Activated T-helper 1 cell treated with anti-CD3 and anti-CD28 coated beads, Interleukin-12 subunit alpha, Interleukin-12 subunit beta, Interleukin-2, Interleukin-4 antibody, amounts not matched to agents 30 ng/mL and 10 ng/mL and 1 ng/mL, durations not matched to agents 14 hours and 24 hours and 36 hours (primary cell): ENCODE measurements at regions not wholly inside any gene's neighbourhood (a gene's known extent, or its start where the extent isn't known, plus 50 kb on each side); places are given as distances from the start of the nearest gene placed in this dataset.

Experiments used
- DNase-seq: peaks from one replicate; pipeline ENCODE4 v3.0.0; 2021; ENCODE audit warnings: low spot score
- H3K27ac Mint-ChIP-seq: one replicate; pipeline ENCODE4 v1.8.0; 2021; ENCODE audit warnings: mild to moderate bottlenecking, mixed read lengths
- H3K27me3 Mint-ChIP-seq: one replicate; pipeline ENCODE4 v1.8.0; 2022; ENCODE audit warnings: mild to moderate bottlenecking, moderate library complexity, mixed read lengths; ENCODE audit not compliant: insufficient read depth
- H3K36me3 Mint-ChIP-seq: one replicate; pipeline ENCODE4 v1.8.0; 2021; ENCODE audit warnings: low read depth, mixed read lengths
- H3K4me1 Mint-ChIP-seq: one replicate; pipeline ENCODE4 v1.8.0; 2021; ENCODE audit warnings: low read depth, mixed read lengths
- H3K4me3 Mint-ChIP-seq: one replicate; pipeline ENCODE4 v1.8.0; 2021; ENCODE audit warnings: mild to moderate bottlenecking, moderate library complexity, mixed read lengths
- H3K9me3 Mint-ChIP-seq: one replicate; pipeline ENCODE4 v1.8.0; 2021; ENCODE audit warnings: mixed read lengths
- intact Hi-C: fragments of 100-400 bp; cut with micrococcal nuclease; formaldehyde crosslinking; loops from one replicate; pipeline ENCODE4 v1.15.1; 2024

GRCh38 chr15:38670128-38671005, 105.8 kb upstream of the RASGRP1 start:
- DNase-seq: peak; percentile 72
- H3K4me1 Mint-ChIP-seq: peaks cover 85% of the 10 kb centered on the region
- peak overlapping the region; percentile 93 for H3K27ac Mint-ChIP-seq
- H3K27me3 Mint-ChIP-seq: no peaks in the 10 kb centered on the region
- intact Hi-C loops: loop anchor here (1.0 to 2.0 kb wide), 6 partner anchors 8 to 110 kb away; no protein-coding TSS in a partner anchor
- H3K4me3 Mint-ChIP-seq: peak overlapping the region; percentile 71
- peaks cover 8% of the 10 kb centered on the region for H3K9me3 Mint-ChIP-seq
- peaks cover 12% of the 10 kb centered on the region for H3K36me3 Mint-ChIP-seq

DNA sequence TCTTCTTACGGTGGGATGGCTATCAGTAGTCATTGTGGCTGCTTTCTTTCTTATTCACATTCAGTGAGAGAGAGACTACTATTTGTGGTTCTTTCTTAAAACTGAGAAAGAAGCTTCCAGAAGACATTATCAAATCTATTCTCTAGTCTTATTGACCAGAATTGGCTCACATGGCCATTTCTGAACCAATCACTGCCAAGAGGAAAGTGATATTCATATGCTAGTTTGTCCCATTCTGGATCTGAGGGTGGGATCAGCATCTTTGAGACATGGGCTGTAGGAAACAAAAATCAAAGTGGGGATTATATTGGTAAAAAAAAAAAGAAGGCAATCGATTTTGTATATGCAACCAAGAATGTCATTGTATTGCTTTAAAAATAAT, 106.4 kb upstream of the RASGRP1 start:
- H3K4me1 Mint-ChIP-seq: peaks cover 83% of the 10 kb centered on the region
- peak overlapping the region; percentile 93 for H3K27ac Mint-ChIP-seq
- peaks cover 14% of the 10 kb centered on the region for H3K36me3 Mint-ChIP-seq
- intact Hi-C loops: loop anchor here (1.0 to 2.0 kb wide), 2 partner anchors 14 to 111 kb away; no protein-coding TSS in a partner anchor
- H3K27me3 Mint-ChIP-seq: no peaks in the 10 kb centered on the region
- DNase-seq: no peak
- H3K4me3 Mint-ChIP-seq: peak overlapping the region; percentile 71
- H3K9me3 Mint-ChIP-seq: peaks cover 8% of the 10 kb centered on the region

- Mint-ChIP-seq H3K4me3 (peak overlapping the region; percentile 59), H3K4me1 (peaks cover 79% of the 10 kb centered on the region), H3K27ac (peak overlapping the region; percentile 93), H3K27me3 (no peaks in the 10 kb centered on the region), H3K36me3 (peaks cover 11% of the 10 kb centered on the region), H3K9me3 (peaks cover 8% of the 10 kb centered on the region)
- DNase-seq: peak; percentile 65
- intact Hi-C loops: loop anchor here (1.0 to 2.0 kb wide), 3 partner anchors 13 to 111 kb away; no protein-coding TSS in a partner anchor
Measured at GRCh38 chr15:38671675-38672254, 107.2 kb upstream of the RASGRP1 start.

GRCh38 chr15:38672273-38672672, 107.7 kb upstream of the RASGRP1 start:
- DNase-seq: no peak
- H3K4me3 Mint-ChIP-seq: peak overlapping the region; percentile 59
- peaks cover 79% of the 10 kb centered on the region for H3K4me1 Mint-ChIP-seq
- H3K27me3 Mint-ChIP-seq: no peaks in the 10 kb centered on the region
- peaks cover 13% of the 10 kb centered on the region for H3K36me3 Mint-ChIP-seq
- H3K27ac Mint-ChIP-seq: peak overlapping the region; percentile 93
- intact Hi-C loops: loop anchor here (1.0 kb wide), 1 partner anchor 109 kb away; no protein-coding TSS in a partner anchor
- peaks cover 7% of the 10 kb centered on the region for H3K9me3 Mint-ChIP-seq

DNA sequence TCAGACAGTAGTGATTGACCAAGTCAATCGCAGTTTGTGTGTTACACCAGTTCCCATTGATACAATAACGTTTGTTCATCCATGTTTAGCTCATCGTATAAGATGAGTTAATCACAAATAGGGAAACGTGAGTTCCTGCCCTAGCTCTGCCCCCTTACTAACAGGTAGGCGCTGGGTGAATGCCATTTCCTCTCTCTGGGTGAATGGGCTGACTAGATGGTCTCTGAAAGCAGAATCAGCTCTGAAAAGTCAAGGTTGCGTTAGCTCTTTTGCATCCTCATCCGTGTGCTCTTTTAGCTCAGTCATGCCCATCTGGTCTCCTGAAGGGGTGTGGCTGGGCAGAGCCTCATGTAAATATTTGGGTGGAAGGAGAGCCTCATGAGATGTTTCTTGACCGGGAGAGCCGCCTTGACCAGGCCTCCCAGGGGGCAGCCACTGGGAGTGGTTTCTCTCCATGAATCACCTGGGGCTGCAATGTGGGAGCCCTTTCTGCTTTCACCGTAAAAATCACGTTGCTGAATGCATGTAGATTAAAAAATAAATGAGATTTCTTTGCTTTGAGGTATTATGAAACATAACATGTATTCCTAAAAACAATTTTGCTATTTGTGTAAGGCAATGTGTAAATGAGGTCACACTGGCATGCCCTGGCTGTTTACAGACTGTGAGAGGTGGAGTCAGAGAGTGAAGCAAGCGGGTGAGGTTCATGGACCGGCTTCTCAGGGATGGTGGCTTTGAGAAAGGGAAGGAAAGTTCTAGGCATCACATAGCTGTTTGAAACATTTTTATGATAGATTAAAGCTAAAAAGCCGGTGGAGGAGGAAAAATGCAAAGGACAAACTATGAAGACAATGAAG, 108.4 kb upstream of the RASGRP1 start:
- Mint-ChIP-seq H3K27me3 (no peaks in the 10 kb centered on the region), H3K27ac (peak overlapping the region; percentile 93), H3K4me3 (peak overlapping the region; percentile 59), H3K9me3 (peaks cover 7% of the 10 kb centered on the region), H3K4me1 (peaks cover 79% of the 10 kb centered on the region), H3K36me3 (peaks cover 15% of the 10 kb centered on the region)
- intact Hi-C loops: loop anchor here (1.0 kb wide), 1 partner anchor 110 kb away; no protein-coding TSS in a partner anchor
- no peak for DNase-seq

DNA sequence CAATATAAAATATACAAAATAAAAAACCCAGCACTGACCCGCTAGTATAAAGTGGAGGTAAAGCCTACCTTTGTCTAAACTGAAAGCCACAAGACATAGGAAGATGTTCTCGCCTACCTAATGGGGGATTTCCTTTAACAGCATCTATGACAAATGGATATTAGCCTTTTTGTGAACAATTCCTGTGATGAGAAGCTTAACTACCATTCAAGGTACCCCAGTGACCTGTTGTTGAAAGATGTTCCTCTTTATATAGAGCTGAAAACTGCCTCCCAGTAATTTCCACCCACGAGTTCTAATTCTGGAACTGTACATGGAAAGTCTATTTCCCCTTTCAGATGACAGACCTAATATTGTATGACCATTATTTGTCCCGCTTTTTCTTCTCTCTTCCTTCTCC, 109.8 kb upstream of the RASGRP1 start:
- H3K4me1 Mint-ChIP-seq: peaks cover 83% of the 10 kb centered on the region
- peak overlapping the region; percentile 32 for H3K27ac Mint-ChIP-seq
- H3K36me3 Mint-ChIP-seq: peaks cover 24% of the 10 kb centered on the region
- peaks cover 7% of the 10 kb centered on the region for H3K9me3 Mint-ChIP-seq
- no peak overlapping the region for H3K4me3 Mint-ChIP-seq
- DNase-seq: no peak
- intact Hi-C loops: loop anchor here (1.0 kb wide), 1 partner anchor 9 kb away; no protein-coding TSS in a partner anchor
- no peaks in the 10 kb centered on the region for H3K27me3 Mint-ChIP-seq

DNA sequence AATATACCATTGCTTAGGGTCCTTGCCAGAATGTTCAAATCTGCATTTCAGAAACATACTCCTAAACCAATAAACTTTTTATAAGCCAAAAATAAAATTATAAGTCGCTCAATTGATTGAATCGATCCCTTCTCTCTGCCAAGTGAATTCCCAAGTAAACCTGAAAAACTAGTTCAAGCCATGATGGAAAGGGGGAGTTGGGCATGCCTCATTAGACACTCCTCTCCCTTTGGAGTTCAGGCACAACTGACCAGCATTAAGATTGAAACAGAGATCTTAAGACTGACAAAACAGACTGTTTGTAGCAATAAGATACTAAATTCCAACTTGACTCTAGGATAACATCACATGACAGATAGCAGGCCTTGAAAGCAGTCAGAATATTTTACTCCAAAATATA, 113.7 kb upstream of the RASGRP1 start:
- Mint-ChIP-seq H3K27me3 (no peaks in the 10 kb centered on the region), H3K9me3 (peaks cover 4% of the 10 kb centered on the region), H3K36me3 (peaks cover 27% of the 10 kb centered on the region), H3K4me1 (peaks cover 64% of the 10 kb centered on the region), H3K27ac (no peak overlapping the region), H3K4me3 (no peak overlapping the region)
- DNase-seq: no peak
- intact Hi-C loops: no loop called here

GRCh38 chr15:38680775-38681174, 116.2 kb upstream of the RASGRP1 start:
- Mint-ChIP-seq H3K27me3 (no peaks in the 10 kb centered on the region), H3K4me3 (no peak overlapping the region), H3K36me3 (peaks cover 26% of the 10 kb centered on the region), H3K27ac (no peak overlapping the region), H3K4me1 (peaks cover 76% of the 10 kb centered on the region), H3K9me3 (peaks cover 4% of the 10 kb centered on the region)
- no peak for DNase-seq
- intact Hi-C loops: loop anchor here (10.0 kb wide), 1 partner anchor 1424 kb away; the partner anchor contains the start of gene BMF

DNA sequence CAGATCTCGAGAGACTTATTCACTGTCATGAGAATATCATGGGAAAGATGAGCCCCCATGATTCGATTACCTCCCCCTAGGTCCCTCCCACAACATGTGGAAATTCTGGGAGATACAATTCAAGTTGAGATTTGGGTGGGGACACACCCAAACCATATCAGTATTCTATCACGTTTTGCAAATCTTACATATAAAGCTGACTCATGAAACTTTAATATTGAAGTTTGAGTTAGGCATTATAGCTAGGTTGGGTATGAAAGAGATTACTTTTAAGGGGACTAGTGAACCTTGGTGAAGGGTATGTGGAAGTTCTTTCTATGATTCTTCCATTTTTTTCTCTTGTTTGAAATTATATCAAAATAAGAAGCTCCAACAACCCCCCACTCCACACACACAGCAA, 117.7 kb upstream of the RASGRP1 start:
- Mint-ChIP-seq H3K9me3 (peaks cover 4% of the 10 kb centered on the region), H3K27me3 (no peaks in the 10 kb centered on the region), H3K4me1 (peaks cover 80% of the 10 kb centered on the region), H3K36me3 (peaks cover 20% of the 10 kb centered on the region), H3K27ac (no peak overlapping the region), H3K4me3 (no peak overlapping the region)
- intact Hi-C loops: loop anchor here (10.0 kb wide), 1 partner anchor 1422 kb away; the partner anchor contains the start of gene BMF
- DNase-seq: no peak

GRCh38 chr15:38682861-38683260, 118.2 kb upstream of the RASGRP1 start:
- Mint-ChIP-seq H3K4me1 (peaks cover 80% of the 10 kb centered on the region), H3K36me3 (peaks cover 16% of the 10 kb centered on the region), H3K9me3 (peaks cover under 1% of the 10 kb centered on the region), H3K27ac (peak overlapping the region; percentile 53), H3K4me3 (no peak overlapping the region), H3K27me3 (no peaks in the 10 kb centered on the region)
- DNase-seq: no peak
- intact Hi-C loops: loop anchor here (1.0 to 10.0 kb wide), 5 partner anchors 9 to 1422 kb away; partner anchors contain the start of gene BMF

DNA sequence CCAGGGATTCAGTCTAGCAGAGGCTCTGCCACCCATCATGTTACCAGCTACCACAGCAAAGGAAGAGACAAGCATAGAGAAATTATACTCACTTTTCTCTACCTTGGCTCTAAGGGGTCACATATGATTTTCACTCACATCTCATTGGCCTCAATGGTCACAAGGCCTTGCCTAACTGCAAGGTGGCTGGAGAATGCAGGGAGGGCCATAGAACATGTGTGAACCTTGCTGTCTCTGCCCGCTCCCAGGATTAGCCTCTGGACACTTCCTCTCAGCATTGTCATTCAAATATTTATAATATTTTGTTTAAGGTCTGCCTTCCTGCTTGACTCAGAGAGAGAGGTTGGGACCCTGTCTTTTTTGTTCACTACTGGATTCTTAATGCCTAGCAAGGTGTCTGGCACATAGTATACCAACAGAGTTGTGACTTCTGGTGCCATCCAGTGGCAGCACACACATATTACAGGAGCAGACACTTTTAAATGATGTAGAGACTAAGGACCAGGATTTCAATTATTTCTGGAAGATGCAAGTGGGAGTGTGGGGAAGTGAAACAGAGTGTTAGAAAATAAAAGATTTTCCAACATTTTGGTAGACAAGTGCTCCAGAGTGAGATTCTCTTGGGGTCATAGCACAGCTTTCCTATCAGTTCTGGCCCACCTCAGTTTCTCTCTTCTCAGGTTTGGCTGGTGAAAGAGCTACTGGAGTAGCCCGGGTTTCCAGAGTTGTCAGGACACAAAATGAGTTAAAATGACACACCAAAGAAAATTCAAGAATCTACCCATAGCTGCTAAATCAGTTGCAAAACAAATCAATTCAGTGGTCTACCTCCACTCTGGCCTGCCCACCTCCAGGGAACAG, 119.0 kb upstream of the RASGRP1 start:
- no peaks in the 10 kb centered on the region for H3K27me3 Mint-ChIP-seq
- no peaks in the 10 kb centered on the region for H3K9me3 Mint-ChIP-seq
- intact Hi-C loops: loop anchor here (1.0 to 10.0 kb wide), 7 partner anchors 9 to 1421 kb away; partner anchors contain the start of gene BMF
- peaks cover 14% of the 10 kb centered on the region for H3K36me3 Mint-ChIP-seq
- DNase-seq: peak; percentile 57
- H3K4me1 Mint-ChIP-seq: peaks cover 80% of the 10 kb centered on the region
- peak overlapping the region; percentile 95 for H3K27ac Mint-ChIP-seq
- peak overlapping the region; percentile 65 for H3K4me3 Mint-ChIP-seq
